Mesendoderm (in vitro differentiated cells): ENCODE measurements at regions not wholly inside any gene's neighbourhood (a gene's known extent, or its start where the extent isn't known, plus 50 kb on each side); places are given as distances from the start of the nearest gene placed in this dataset.
"Not testable (repeated sequence)": the region's sequence is repeated elsewhere in the genome, so short reads cannot be mapped to it uniquely, and the experiment has no call there.

ENCODE experiments used
- DNase-seq: peaks from one replicate; pipeline ENCODE4 v3.0.0; 2013
- H2AK5ac ChIP-seq: 2 replicates; pipeline ENCODE4 v1.6.1; 2013; ENCODE audit warnings: low read length, inconsistent platforms
- H2BK120ac ChIP-seq: 2 replicates; pipeline ENCODE4 v1.6.1; 2013; ENCODE audit warnings: low read depth, mild to moderate bottlenecking, low read length, moderate library complexity, mixed read lengths
- H2BK15ac ChIP-seq: replicated peaks from 2 replicates; pipeline ENCODE4 v1.6.1; 2013; ENCODE audit warnings: low read depth, mild to moderate bottlenecking, moderate library complexity
- H2BK5ac ChIP-seq: 2 replicates; pipeline ENCODE4 v1.6.1; 2013; ENCODE audit warnings: low read length, inconsistent platforms
- H3K18ac ChIP-seq: 2 replicates; pipeline ENCODE4 v1.6.1; 2013; ENCODE audit warnings: mild to moderate bottlenecking, low read length, mixed read lengths
- H3K23ac ChIP-seq: one replicate; pipeline ENCODE4 v1.6.1; 2013; ENCODE audit warnings: low read length
- H3K27ac ChIP-seq: 2 replicates; pipeline ENCODE4 v1.5.1; 2013; ENCODE audit warnings: low read depth, mild to moderate bottlenecking, inconsistent platforms, low read length, moderate library complexity
- H3K27me3 ChIP-seq: 2 replicates; pipeline ENCODE4 v1.6.1; 2013; ENCODE audit warnings: low read length, control low read depth, mild to moderate bottlenecking, inconsistent platforms; ENCODE audit not compliant: insufficient read depth, poor library complexity
- H3K36me3 ChIP-seq: 2 replicates; pipeline ENCODE4 v1.6.1; 2013; ENCODE audit warnings: low read length, inconsistent platforms; ENCODE audit not compliant: control insufficient read depth, insufficient read depth
- H3K4ac ChIP-seq: one replicate; pipeline ENCODE4 v1.6.1; 2013; ENCODE audit warnings: low read depth, mild to moderate bottlenecking, low read length, moderate library complexity
- H3K4me1 ChIP-seq: 2 replicates; pipeline ENCODE4 v1.6.1; 2013; ENCODE audit warnings: low read depth, low read length, inconsistent platforms; ENCODE audit not compliant: control insufficient read depth
- H3K4me2 ChIP-seq: 2 replicates; pipeline ENCODE4 v1.6.1; 2013; ENCODE audit warnings: low read length
- H3K4me3 ChIP-seq: 2 replicates; pipeline ENCODE4 v1.5.1; 2013; ENCODE audit warnings: mild to moderate bottlenecking, low read length
- H3K56ac ChIP-seq: one replicate; pipeline ENCODE4 v1.6.1; 2013; ENCODE audit warnings: low read length
- H3K79me1 ChIP-seq: 2 replicates; pipeline ENCODE4 v1.6.1; 2013; ENCODE audit warnings: low read length, inconsistent platforms
- H3K79me2 ChIP-seq: 2 replicates; pipeline ENCODE4 v1.6.1; 2013; ENCODE audit warnings: mild to moderate bottlenecking, low read length; ENCODE audit not compliant: control insufficient read depth, insufficient read depth
- H3K9ac ChIP-seq: 2 replicates; pipeline ENCODE4 v1.6.1; 2013; ENCODE audit warnings: low read length, inconsistent platforms
- H4K5ac ChIP-seq: one replicate; pipeline ENCODE4 v1.6.1; 2013; ENCODE audit warnings: low read length
- H4K8ac ChIP-seq: one replicate; pipeline ENCODE4 v1.6.1; 2013; ENCODE audit warnings: low read depth, mild to moderate bottlenecking, control low read depth, low read length, moderate library complexity
- WGBS: extraction: QIAGEN DNeasy Blood & Tissue Kit; methylation state at CpG from one replicate; pipeline ENCODE4 v1.1.7; 2013; ENCODE audit warnings: low lambda C conversion rate, missing lambda C conversion rate; ENCODE audit not compliant: insufficient coverage; ENCODE audit errors: extremely low coverage; 5-methylcytosine and 5-hydroxymethylcytosine counted together

- no peak overlapping the region for H3K23ac ChIP-seq
- H3K27me3 ChIP-seq, result no peaks in the 10 kb centered on the region
- H3K18ac ChIP-seq, result no peak overlapping the region
- H2BK120ac ChIP-seq, result no peak overlapping the region
- no peak overlapping the region for H3K4me3 ChIP-seq
- DNase-seq, result no peak
- peaks cover 2% of the 10 kb centered on the region for H3K4me1 ChIP-seq
- no peak overlapping the region for H3K9ac ChIP-seq
- H3K79me2 ChIP-seq, result no peaks in the 10 kb centered on the region
- H2BK5ac ChIP-seq, result no peak overlapping the region
- H3K36me3 ChIP-seq, result no peaks in the 10 kb centered on the region
- no peaks in the 10 kb centered on the region for H3K79me1 ChIP-seq
- no peak overlapping the region for H3K56ac ChIP-seq
- no peak overlapping the region for H2AK5ac ChIP-seq
- no peak overlapping the region for H4K5ac ChIP-seq
- no peak overlapping the region for H3K4me2 ChIP-seq
- H2BK15ac ChIP-seq, result no peak overlapping the region
- H4K8ac ChIP-seq, result no peak overlapping the region
- H3K27ac ChIP-seq, result no peak overlapping the region
- no peak overlapping the region for H3K4ac ChIP-seq
Observed at GRCh38 chr1:115526900-115527299, 114.9 kb upstream of the VANGL1 start.

- H2AK5ac ChIP-seq, result no peak overlapping the region
- H3K79me2 ChIP-seq, result no peaks in the 10 kb centered on the region
- H3K9ac ChIP-seq, result no peak overlapping the region
- H3K18ac ChIP-seq, result no peak overlapping the region
- H3K23ac ChIP-seq, result no peak overlapping the region
- no peak overlapping the region for H2BK15ac ChIP-seq
- no peak overlapping the region for H2BK5ac ChIP-seq
- DNase-seq, result no peak
- no peak overlapping the region for H3K4ac ChIP-seq
- H3K4me3 ChIP-seq, result no peak overlapping the region
- no CpG with 5 or more reads among the region's 1 CpG for WGBS
- H3K79me1 ChIP-seq, result no peaks in the 10 kb centered on the region
- no peak overlapping the region for H4K8ac ChIP-seq
- H3K27ac ChIP-seq, result no peak overlapping the region
- no peaks in the 10 kb centered on the region for H3K36me3 ChIP-seq
- H3K4me2 ChIP-seq, result no peak overlapping the region
- H3K56ac ChIP-seq, result no peak overlapping the region
- no peak overlapping the region for H2BK120ac ChIP-seq
- no peaks in the 10 kb centered on the region for H3K27me3 ChIP-seq
- no peaks in the 10 kb centered on the region for H3K4me1 ChIP-seq
- no peak overlapping the region for H4K5ac ChIP-seq
Observed at GRCh38 chr1:115524236-115524635, 117.5 kb upstream of the VANGL1 start.

GRCh38 chr1:115522386-115522785 lies 119.4 kb upstream of the VANGL1 start:
- Histone ChIP-seq H3K4ac (no peak overlapping the region), H4K5ac (no peak overlapping the region), H2AK5ac (no peak overlapping the region), H3K4me3 (no peak overlapping the region), H2BK120ac (no peak overlapping the region), H3K27ac (no peak overlapping the region), H3K79me1 (no peaks in the 10 kb centered on the region), H3K27me3 (no peaks in the 10 kb centered on the region), H2BK15ac (no peak overlapping the region), H3K36me3 (no peaks in the 10 kb centered on the region), H3K23ac (no peak overlapping the region), H2BK5ac (no peak overlapping the region), H3K56ac (no peak overlapping the region), H3K9ac (no peak overlapping the region), H3K18ac (no peak overlapping the region), H3K4me2 (no peak overlapping the region), H3K79me2 (no peaks in the 10 kb centered on the region), H4K8ac (no peak overlapping the region), H3K4me1 (no peaks in the 10 kb centered on the region)
- DNase-seq, result no peak

- no peaks in the 10 kb centered on the region for H3K79me1 ChIP-seq
- no peak overlapping the region for H2AK5ac ChIP-seq
- H3K56ac ChIP-seq, result no peak overlapping the region
- no peaks in the 10 kb centered on the region for H3K79me2 ChIP-seq
- no peak overlapping the region for H3K9ac ChIP-seq
- H4K8ac ChIP-seq, result no peak overlapping the region
- H2BK15ac ChIP-seq, result no peak overlapping the region
- no peak overlapping the region for H4K5ac ChIP-seq
- H3K4me1 ChIP-seq, result no peaks in the 10 kb centered on the region
- no CpG with 5 or more reads among the region's 4 CpGs for WGBS
- H2BK120ac ChIP-seq, result no peak overlapping the region
- no peak overlapping the region for H3K4me3 ChIP-seq
- H2BK5ac ChIP-seq, result no peak overlapping the region
- no peaks in the 10 kb centered on the region for H3K27me3 ChIP-seq
- no peaks in the 10 kb centered on the region for H3K36me3 ChIP-seq
- no peak overlapping the region for H3K23ac ChIP-seq
- peak; percentile 34 for DNase-seq
- H3K4me2 ChIP-seq, result no peak overlapping the region
- no peak overlapping the region for H3K27ac ChIP-seq
- no peak overlapping the region for H3K18ac ChIP-seq
- H3K4ac ChIP-seq, result no peak overlapping the region
Observed at GRCh38 chr1:115515270-115515669, 126.5 kb upstream of the VANGL1 start.

GRCh38 chr1:115510226-115510625 lies 131.5 kb upstream of the VANGL1 start:
- not testable (repeated sequence) for H2BK5ac ChIP-seq, H3K27ac ChIP-seq, H3K9ac ChIP-seq, H3K79me2 ChIP-seq, H3K27me3 ChIP-seq, H2BK120ac ChIP-seq, H3K4me2 ChIP-seq, DNase-seq, H3K79me1 ChIP-seq, H4K5ac ChIP-seq, H4K8ac ChIP-seq, H2BK15ac ChIP-seq, H3K4me1 ChIP-seq, H3K4me3 ChIP-seq, H3K56ac ChIP-seq, H3K18ac ChIP-seq, H2AK5ac ChIP-seq, H3K36me3 ChIP-seq, H3K4ac ChIP-seq, H3K23ac ChIP-seq
- no CpG with 5 or more reads among the region's 4 CpGs for WGBS

GRCh38 chr1:115507901-115508300 lies 133.9 kb upstream of the VANGL1 start:
- no peak overlapping the region for H2BK120ac ChIP-seq
- H3K4ac ChIP-seq, result no peak overlapping the region
- WGBS, result 100% methylated on average over 2 of the region's 6 CpGs

More at GRCh38 chr1:115507901-115508300, 133.9 kb upstream of the VANGL1 start:
- H2BK5ac ChIP-seq, result no peak overlapping the region
- H3K23ac ChIP-seq, result no peak overlapping the region
- no peak overlapping the region for H3K27ac ChIP-seq
- H2AK5ac ChIP-seq, result no peak overlapping the region
- DNase-seq, result no peak
- no peak overlapping the region for H4K5ac ChIP-seq
- H3K4me2 ChIP-seq, result no peak overlapping the region
- H3K56ac ChIP-seq, result no peak overlapping the region
- H3K4me1 ChIP-seq, result peaks cover 4% of the 10 kb centered on the region
- no peaks in the 10 kb centered on the region for H3K79me1 ChIP-seq
- no peak overlapping the region for H3K4me3 ChIP-seq
- no peak overlapping the region for H3K18ac ChIP-seq
- no peak overlapping the region for H3K9ac ChIP-seq
- no peaks in the 10 kb centered on the region for H3K36me3 ChIP-seq
- H3K27me3 ChIP-seq, result no peaks in the 10 kb centered on the region
- H3K79me2 ChIP-seq, result no peaks in the 10 kb centered on the region
- no peak overlapping the region for H2BK15ac ChIP-seq
- no peak overlapping the region for H4K8ac ChIP-seq
